ENCODE measurements at regions not wholly inside any gene's neighbourhood (a gene's known extent, or its start where the extent isn't known, plus 50 kb on each side); places are given as distances from the start of the nearest gene placed in this dataset.

DNA sequence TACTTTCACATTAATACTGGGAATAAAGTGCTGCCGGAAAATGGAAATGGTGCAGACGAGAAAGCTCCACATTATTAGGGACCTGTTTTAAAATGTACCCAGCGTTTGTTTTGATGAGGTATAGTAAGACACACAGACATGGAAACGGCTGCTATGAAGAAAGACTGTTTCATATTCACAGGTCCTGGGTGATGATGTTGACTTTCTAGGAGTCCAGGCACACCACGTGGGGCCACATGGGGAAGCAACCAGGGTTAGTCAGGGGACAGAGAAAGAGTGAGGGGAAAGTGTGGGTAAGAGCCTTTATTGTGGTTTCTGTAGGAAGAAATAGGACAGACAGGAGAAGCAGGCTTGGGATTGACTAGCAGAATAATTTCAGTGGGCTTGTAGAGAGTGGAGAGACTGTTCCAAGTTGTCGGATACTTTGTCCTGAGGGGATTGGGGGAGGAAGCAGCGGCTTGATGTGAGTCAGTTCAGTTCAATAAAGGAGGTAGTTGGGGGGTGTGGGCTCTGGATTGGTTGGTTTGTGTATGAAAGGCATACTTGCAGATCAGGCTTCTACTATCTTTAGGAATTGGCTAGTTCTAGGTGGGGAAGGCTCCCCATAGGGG lies 112.0 kb upstream of the MCHR2 start:
- Histone ChIP-seq H3K4me3 (ENCODE audit: low read depth, low read length) (no peak overlapping the region), H3K27me3 (ENCODE audit: control insufficient read depth, insufficient read depth, low read length) (peaks cover 5% of the 10 kb centered on the region), H3K36me3 (ENCODE audit: control insufficient read depth, insufficient read depth, low read length) (no peaks in the 10 kb centered on the region)
- no peak for DNase-seq (ENCODE audit: low read depth)
- TF ChIP-seq, protein P1, sequence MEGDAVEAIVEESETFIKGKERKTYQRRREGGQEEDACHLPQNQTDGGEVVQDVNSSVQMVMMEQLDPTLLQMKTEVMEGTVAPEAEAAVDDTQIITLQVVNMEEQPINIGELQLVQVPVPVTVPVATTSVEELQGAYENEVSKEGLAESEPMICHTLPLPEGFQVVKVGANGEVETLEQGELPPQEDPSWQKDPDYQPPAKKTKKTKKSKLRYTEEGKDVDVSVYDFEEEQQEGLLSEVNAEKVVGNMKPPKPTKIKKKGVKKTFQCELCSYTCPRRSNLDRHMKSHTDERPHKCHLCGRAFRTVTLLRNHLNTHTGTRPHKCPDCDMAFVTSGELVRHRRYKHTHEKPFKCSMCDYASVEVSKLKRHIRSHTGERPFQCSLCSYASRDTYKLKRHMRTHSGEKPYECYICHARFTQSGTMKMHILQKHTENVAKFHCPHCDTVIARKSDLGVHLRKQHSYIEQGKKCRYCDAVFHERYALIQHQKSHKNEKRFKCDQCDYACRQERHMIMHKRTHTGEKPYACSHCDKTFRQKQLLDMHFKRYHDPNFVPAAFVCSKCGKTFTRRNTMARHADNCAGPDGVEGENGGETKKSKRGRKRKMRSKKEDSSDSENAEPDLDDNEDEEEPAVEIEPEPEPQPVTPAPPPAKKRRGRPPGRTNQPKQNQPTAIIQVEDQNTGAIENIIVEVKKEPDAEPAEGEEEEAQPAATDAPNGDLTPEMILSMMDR (IDR thresholded peaks at IDR 0.05; ENCODE audit: insufficient read depth, low read length, severe bottlenecking), result no peak
- no peak for FAIRE-seq

DNA sequence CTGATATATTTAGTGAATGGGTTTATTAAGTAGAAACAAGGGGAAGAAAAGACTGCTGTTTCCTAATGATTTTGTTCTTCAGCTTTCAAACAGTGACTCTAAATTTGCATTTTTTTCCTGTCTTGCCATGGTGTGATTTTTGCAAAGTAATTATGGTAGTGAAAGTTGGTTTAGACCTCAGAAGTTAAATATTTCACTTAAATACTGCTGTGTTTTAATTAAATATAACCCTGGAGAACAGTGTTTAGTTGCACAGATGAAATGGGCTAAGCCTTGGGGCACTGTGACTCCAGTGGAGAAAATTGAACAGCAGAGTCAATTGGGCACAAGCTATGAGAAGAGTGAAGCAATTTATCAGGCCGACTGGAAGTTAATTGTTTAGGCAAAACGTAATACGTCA lies 111.1 kb upstream of the MCHR2 start:
- TF ChIP-seq, protein P1 (IDR thresholded peaks at IDR 0.05; ENCODE audit: insufficient read depth, low read length, severe bottlenecking), result no peak
- no peak for FAIRE-seq
- no peak for DNase-seq (ENCODE audit: low read depth)

GRCh38 chr6:100103931-100104330 lies 109.9 kb upstream of the MCHR2 start:
- Histone ChIP-seq H3K4me3 (ENCODE audit: low read depth, low read length) (no peak overlapping the region), H3K36me3 (ENCODE audit: control insufficient read depth, insufficient read depth, low read length) (no peaks in the 10 kb centered on the region), H3K27me3 (ENCODE audit: control insufficient read depth, insufficient read depth, low read length) (peaks cover 5% of the 10 kb centered on the region)
- no peak for FAIRE-seq
- TF ChIP-seq, protein P1 (IDR thresholded peaks at IDR 0.05; ENCODE audit: insufficient read depth, low read length, severe bottlenecking), result no peak
- DNase-seq (ENCODE audit: low read depth), result no peak

More for the DNA sequence above, 111.1 kb upstream of the MCHR2 start:
- Histone ChIP-seq H3K36me3 (ENCODE audit: control insufficient read depth, insufficient read depth, low read length) (no peaks in the 10 kb centered on the region), H3K4me3 (ENCODE audit: low read depth, low read length) (no peak overlapping the region), H3K27me3 (ENCODE audit: control insufficient read depth, insufficient read depth, low read length) (peaks cover 5% of the 10 kb centered on the region)

DNA sequence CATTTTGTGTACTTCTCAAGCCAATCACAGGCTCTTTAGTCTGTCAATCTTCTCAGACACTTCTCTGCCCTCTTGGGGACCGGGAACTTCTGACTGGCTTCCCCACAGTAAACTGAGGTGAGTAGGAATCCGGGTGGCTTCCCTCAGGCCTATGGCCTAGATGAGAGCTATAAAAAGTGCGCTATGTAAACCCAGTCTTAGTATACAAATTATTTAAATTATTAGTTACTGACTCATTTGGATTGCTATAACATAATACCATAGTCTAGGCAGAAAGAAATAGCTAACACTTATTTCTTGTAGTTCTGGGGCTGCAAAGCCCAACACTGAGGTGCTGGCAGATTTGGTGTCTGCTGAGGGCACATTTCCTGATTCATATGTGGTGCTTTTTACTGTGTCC lies 109.2 kb upstream of the MCHR2 start:
- TF ChIP-seq, protein P1 (IDR thresholded peaks at IDR 0.05; ENCODE audit: insufficient read depth, low read length, severe bottlenecking), result no peak
- Histone ChIP-seq H3K4me3 (ENCODE audit: low read depth, low read length) (no peak overlapping the region), H3K27me3 (ENCODE audit: control insufficient read depth, insufficient read depth, low read length) (peaks cover 5% of the 10 kb centered on the region), H3K36me3 (ENCODE audit: control insufficient read depth, insufficient read depth, low read length) (no peaks in the 10 kb centered on the region)
- FAIRE-seq (no peak), DNase-seq (ENCODE audit: low read depth) (no peak)

DNA sequence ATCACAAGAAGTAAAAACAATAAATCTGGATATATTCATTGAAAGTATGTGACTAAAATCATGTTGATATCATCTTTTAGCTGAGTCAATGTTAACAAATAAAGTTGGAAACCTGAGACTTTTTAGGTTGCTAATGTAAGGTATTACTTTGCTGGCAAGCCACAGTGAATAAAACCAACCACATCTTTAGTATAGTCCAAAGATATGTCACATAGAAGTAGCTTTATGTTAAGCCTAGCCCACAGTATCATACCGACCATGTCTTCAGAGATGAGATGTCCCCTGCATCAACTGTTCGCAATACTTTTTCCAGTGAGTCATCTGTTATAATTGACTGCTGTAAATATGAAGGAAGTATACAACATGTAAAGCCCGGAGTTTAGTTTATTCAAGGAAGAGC lies 107.6 kb upstream of the MCHR2 start:
- TF ChIP-seq, protein P1 (IDR thresholded peaks at IDR 0.05; ENCODE audit: insufficient read depth, low read length, severe bottlenecking), result no peak
- Histone ChIP-seq H3K36me3 (ENCODE audit: control insufficient read depth, insufficient read depth, low read length) (no peaks in the 10 kb centered on the region), H3K27me3 (ENCODE audit: control insufficient read depth, insufficient read depth, low read length) (peaks cover 5% of the 10 kb centered on the region), H3K4me3 (ENCODE audit: low read depth, low read length) (no peak overlapping the region)
- FAIRE-seq (no peak), DNase-seq (ENCODE audit: low read depth) (no peak)

DNA sequence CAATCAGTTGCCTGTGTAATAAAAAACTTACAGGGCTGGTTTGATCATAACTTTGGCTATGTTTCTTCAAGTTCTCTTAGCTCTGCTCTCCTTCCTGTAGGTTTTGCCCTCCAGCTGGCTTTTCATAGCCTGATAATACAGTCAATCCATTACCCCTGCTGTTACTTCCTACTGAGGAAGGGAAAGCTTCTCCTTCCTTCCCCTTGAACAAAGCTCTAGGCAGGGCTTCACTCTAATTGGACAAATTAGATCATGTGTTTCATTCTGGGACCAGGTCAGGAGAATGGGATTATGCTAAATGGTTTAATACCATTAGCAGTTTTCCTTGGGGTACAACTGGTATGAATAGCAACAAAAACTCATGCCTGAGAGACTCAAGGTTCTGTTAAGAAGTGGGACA lies 106.8 kb upstream of the MCHR2 start:
- Histone ChIP-seq H3K36me3 (ENCODE audit: control insufficient read depth, insufficient read depth, low read length) (no peaks in the 10 kb centered on the region), H3K27me3 (ENCODE audit: control insufficient read depth, insufficient read depth, low read length) (peaks cover 5% of the 10 kb centered on the region), H3K4me3 (ENCODE audit: low read depth, low read length) (no peak overlapping the region)
- TF ChIP-seq, protein P1 (IDR thresholded peaks at IDR 0.05; ENCODE audit: insufficient read depth, low read length, severe bottlenecking), result no peak
- DNase-seq (ENCODE audit: low read depth) (no peak), FAIRE-seq (no peak)

Data from bronchial epithelial cell (primary cell).